ENCODE measurements at regions not wholly inside any gene's neighbourhood (a gene's known extent, or its start where the extent isn't known, plus 50 kb on each side); places are given as distances from the start of the nearest gene placed in this dataset.

DNA sequence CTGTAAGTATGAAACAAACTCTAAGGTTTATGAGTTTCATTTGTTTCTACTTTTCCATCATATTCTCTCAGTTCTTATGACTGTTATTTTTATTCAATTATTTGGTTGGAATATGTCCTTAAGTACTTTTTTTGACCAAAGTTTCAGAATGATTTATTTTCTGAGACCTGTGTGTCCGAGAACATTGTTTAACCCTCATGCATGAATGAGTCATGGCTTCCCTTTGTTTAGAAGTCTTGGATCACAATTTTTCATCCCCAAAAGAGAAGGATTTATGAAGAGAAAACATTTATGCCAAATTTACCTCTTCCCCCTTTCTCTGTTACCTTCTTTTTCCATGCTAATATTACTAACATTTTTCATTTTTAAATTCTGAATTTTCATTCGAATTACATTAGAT lies 518.0 kb upstream of the NR2F2 start:
- TF ChIP-seq EZH2phosphoT487 (IDR thresholded peaks at IDR 0.05; ENCODE audit: insufficient read depth, low read depth) (no peak), EZH2 (IDR thresholded peaks at IDR 0.05; ENCODE audit: insufficient read depth, poor library complexity, severe bottlenecking) (no peak)

Data from GM23248 (cell line).